ENCODE measurements at regions not wholly inside any gene's neighbourhood (a gene's known extent, or its start where the extent isn't known, plus 50 kb on each side); places are given as distances from the start of the nearest gene placed in this dataset.

DNA sequence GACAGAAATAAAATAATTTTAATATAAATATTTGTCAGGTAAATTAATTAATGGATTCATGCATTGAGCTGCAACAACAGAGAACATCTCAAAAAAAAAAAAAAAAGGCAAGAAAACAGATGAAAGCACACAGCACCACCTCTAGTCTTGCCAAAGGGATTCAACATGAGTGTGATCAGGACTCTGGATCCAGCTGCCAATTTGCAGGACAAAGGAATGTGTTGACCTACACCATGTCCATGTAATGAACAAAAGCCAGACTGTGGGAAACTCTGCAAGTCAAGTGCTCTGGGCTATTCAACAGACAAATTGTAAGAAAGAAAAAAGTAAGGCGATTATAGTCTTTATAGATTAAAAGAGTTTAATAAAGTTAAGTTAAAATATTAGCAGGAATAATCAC lies 769.3 kb downstream of the TLR4 start:
- no peak for DNase-seq (ENCODE audit: low read depth, low spot score)
- in situ Hi-C loops (cut with HindIII; ENCODE audit: low sequenced_read_pairs), result no loop called here
- TF ChIP-seq, protein P1, sequence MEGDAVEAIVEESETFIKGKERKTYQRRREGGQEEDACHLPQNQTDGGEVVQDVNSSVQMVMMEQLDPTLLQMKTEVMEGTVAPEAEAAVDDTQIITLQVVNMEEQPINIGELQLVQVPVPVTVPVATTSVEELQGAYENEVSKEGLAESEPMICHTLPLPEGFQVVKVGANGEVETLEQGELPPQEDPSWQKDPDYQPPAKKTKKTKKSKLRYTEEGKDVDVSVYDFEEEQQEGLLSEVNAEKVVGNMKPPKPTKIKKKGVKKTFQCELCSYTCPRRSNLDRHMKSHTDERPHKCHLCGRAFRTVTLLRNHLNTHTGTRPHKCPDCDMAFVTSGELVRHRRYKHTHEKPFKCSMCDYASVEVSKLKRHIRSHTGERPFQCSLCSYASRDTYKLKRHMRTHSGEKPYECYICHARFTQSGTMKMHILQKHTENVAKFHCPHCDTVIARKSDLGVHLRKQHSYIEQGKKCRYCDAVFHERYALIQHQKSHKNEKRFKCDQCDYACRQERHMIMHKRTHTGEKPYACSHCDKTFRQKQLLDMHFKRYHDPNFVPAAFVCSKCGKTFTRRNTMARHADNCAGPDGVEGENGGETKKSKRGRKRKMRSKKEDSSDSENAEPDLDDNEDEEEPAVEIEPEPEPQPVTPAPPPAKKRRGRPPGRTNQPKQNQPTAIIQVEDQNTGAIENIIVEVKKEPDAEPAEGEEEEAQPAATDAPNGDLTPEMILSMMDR (IDR thresholded peaks at IDR 0.05; ENCODE audit: low read depth, low read length), result no peak
- no peak overlapping the region for H3K4me3 ChIP-seq (ENCODE audit: low read depth, low read length)

- TF ChIP-seq, protein P1 (IDR thresholded peaks at IDR 0.05; ENCODE audit: low read depth, low read length), result no peak
- no peak for DNase-seq (ENCODE audit: low read depth, low spot score)
- in situ Hi-C loops (cut with HindIII; ENCODE audit: low sequenced_read_pairs), result no loop called here
These were observed 774.5 kb downstream of the TLR4 start for GRCh38 chr9:118478752-118479151.

GRCh38 chr9:118482306-118482705 lies 778.1 kb downstream of the TLR4 start:
- DNase-seq (ENCODE audit: low read depth, low spot score), result no peak
- H3K4me3 ChIP-seq (ENCODE audit: low read depth, low read length), result no peak overlapping the region
- in situ Hi-C loops (cut with HindIII; ENCODE audit: low sequenced_read_pairs), result no loop called here
- TF ChIP-seq, protein P1 (IDR thresholded peaks at IDR 0.05; ENCODE audit: low read depth, low read length), result no peak

More at GRCh38 chr9:118478752-118479151, 774.5 kb downstream of the TLR4 start:
- H3K4me3 ChIP-seq (ENCODE audit: low read depth, low read length), result no peak overlapping the region

GRCh38 chr9:118483677-118484076 lies 779.5 kb downstream of the TLR4 start:
- no peak overlapping the region for H3K4me3 ChIP-seq (ENCODE audit: low read depth, low read length)
- in situ Hi-C loops (cut with HindIII; ENCODE audit: low sequenced_read_pairs), result no loop called here
- TF ChIP-seq, protein P1 (IDR thresholded peaks at IDR 0.05; ENCODE audit: low read depth, low read length), result no peak
- no peak for DNase-seq (ENCODE audit: low read depth, low spot score)

GRCh38 chr9:118503236-118503635 lies 799.0 kb downstream of the TLR4 start:
- in situ Hi-C loops (cut with HindIII; ENCODE audit: low sequenced_read_pairs), result no loop called here
- TF ChIP-seq, protein P1 (IDR thresholded peaks at IDR 0.05; ENCODE audit: low read depth, low read length), result no peak
- no peak for DNase-seq (ENCODE audit: low read depth, low spot score)
- no peak overlapping the region for H3K4me3 ChIP-seq (ENCODE audit: low read depth, low read length)

GRCh38 chr9:118510711-118511110 lies 806.5 kb downstream of the TLR4 start:
- in situ Hi-C loops (cut with HindIII; ENCODE audit: low sequenced_read_pairs), result no loop called here
- TF ChIP-seq, protein P1 (IDR thresholded peaks at IDR 0.05; ENCODE audit: low read depth, low read length), result no peak
- DNase-seq (ENCODE audit: low read depth, low spot score), result no peak
- no peak overlapping the region for H3K4me3 ChIP-seq (ENCODE audit: low read depth, low read length)

DNA sequence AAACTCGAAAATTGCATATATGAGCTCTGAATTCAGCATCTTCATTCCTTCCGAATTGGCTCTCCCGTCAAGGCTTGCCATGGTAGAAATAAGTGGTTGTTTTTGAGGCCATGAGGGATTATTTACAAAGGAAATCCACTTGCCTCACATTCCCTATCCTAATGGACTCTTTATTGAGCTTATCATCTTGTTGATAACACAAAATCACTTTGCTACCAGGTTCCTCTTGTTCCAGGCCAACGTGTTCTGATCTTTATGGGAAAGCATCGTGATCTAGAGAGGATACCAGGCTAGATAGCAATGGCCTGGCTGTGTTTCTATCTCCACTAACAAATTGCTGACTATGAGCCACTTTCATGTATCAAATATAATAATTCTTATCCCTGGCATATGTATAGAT lies 811.7 kb downstream of the TLR4 start:
- H3K4me3 ChIP-seq (ENCODE audit: low read depth, low read length), result no peak overlapping the region
- TF ChIP-seq, protein P1 (IDR thresholded peaks at IDR 0.05; ENCODE audit: low read depth, low read length), result no peak
- in situ Hi-C loops (cut with HindIII; ENCODE audit: low sequenced_read_pairs), result no loop called here
- DNase-seq (ENCODE audit: low read depth, low spot score), result no peak
